ENCODE measurements at regions not wholly inside any gene's neighbourhood (a gene's known extent, or its start where the extent isn't known, plus 50 kb on each side); places are given as distances from the start of the nearest gene placed in this dataset.

DNA sequence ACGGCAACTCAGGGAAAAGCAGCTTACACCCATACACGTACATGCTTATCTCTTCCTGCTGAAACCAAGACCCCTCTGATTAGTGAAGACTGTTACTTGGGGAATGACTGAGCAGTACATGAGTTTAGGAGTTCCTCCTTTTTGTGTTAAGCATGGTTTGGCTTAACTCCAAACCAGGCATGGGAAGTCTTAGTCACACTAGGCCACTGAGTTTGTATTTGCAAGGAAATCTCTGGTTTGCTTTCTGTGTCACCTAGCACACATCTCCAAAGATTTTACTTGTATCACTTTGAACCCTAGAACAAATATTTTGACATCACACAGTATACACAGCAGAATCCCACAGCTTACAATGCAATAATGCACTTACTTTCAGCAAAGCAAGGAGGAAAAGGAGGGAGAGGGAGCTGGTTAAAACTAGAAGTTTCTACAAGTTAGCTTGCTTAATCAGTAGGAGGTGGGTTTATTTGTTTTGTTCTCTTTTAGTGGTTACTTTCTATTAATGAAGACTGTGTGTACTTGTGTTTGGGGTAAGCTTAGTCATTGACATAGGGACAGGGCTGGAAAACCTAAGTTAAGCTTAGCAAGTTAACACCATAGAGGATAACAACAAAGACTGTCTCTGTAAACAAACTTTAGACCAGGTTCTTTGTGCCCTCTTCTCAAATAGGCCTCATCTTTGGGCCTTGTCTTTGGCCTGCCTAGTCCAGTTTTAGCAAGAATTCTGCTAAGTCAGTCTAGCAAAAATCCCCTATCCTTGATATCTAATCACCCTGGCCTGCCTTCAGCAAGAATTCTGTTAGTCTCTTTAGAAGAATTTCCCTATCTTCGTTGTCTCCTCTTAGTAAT is 219.4 kb downstream of the MREG start (continued):
- TF ChIP-seq, protein P1, sequence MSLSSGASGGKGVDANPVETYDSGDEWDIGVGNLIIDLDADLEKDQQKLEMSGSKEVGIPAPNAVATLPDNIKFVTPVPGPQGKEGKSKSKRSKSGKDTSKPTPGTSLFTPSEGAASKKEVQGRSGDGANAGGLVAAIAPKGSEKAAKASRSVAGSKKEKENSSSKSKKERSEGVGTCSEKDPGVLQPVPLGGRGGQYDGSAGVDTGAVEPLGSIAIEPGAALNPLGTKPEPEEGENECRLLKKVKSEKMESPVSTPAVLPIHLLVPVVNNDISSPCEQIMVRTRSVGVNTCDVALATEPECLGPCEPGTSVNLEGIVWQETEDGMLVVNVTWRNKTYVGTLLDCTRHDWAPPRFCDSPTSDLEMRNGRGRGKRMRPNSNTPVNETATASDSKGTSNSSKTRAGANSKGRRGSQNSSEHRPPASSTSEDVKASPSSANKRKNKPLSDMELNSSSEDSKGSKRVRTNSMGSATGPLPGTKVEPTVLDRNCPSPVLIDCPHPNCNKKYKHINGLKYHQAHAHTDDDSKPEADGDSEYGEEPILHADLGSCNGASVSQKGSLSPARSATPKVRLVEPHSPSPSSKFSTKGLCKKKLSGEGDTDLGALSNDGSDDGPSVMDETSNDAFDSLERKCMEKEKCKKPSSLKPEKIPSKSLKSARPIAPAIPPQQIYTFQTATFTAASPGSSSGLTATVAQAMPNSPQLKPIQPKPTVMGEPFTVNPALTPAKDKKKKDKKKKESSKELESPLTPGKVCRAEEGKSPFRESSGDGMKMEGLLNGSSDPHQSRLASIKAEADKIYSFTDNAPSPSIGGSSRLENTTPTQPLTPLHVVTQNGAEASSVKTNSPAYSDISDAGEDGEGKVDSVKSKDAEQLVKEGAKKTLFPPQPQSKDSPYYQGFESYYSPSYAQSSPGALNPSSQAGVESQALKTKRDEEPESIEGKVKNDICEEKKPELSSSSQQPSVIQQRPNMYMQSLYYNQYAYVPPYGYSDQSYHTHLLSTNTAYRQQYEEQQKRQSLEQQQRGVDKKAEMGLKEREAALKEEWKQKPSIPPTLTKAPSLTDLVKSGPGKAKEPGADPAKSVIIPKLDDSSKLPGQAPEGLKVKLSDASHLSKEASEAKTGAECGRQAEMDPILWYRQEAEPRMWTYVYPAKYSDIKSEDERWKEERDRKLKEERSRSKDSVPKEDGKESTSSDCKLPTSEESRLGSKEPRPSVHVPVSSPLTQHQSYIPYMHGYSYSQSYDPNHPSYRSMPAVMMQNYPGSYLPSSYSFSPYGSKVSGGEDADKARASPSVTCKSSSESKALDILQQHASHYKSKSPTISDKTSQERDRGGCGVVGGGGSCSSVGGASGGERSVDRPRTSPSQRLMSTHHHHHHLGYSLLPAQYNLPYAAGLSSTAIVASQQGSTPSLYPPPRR (CRISPR knock-in tag; IDR thresholded peaks at IDR 0.05; ENCODE audit: borderline replicate concordance): no peak
- TF ChIP-seq SAFB2 (IDR thresholded peaks at IDR 0.05; ENCODE audit: borderline replicate concordance, low read depth, low read length, severe bottlenecking) (no peak), TFAM (CRISPR knock-in tag; conservative IDR thresholded peaks at IDR 0.05) (no peak), DDX20 (tag; IDR thresholded peaks at IDR 0.05; ENCODE audit: low read depth) (no peak), CCAR2 (IDR thresholded peaks at IDR 0.05; ENCODE audit: low read depth, low read length) (no peak), CBFA2T2 (conservative IDR thresholded peaks at IDR 0.05) (peak; percentile 49; the same call in 1 of the 2 replicates), CEBPG (CRISPR knock-in tag; IDR thresholded peaks at IDR 0.05) (no peak), CEBPG (tag; conservative IDR thresholded peaks at IDR 0.05 in 1 of 2, IDR thresholded peaks at IDR 0.05 in 1 of 2) (no peak), ZBTB8A (IDR thresholded peaks at IDR 0.05; ENCODE audit: partially characterized antibody) (no peak), ZNF184 (CRISPR knock-in tag; IDR thresholded peaks at IDR 0.05) (no peak), ARNT (IDR thresholded peaks at IDR 0.05) (peak in 1 of 2 experiments; percentile 70; a peak in 1 of 4 replicates), MEF2D (tag; conservative IDR thresholded peaks at IDR 0.05; ENCODE audit: low read depth) (0 out of 2 replicates have a peak, but pooled peaks have one; percentile 22), EWSR1 (IDR thresholded peaks at IDR 0.05; ENCODE audit: borderline replicate concordance, low read depth, partially characterized antibody) (no peak), SRF (CRISPR knock-in tag; IDR thresholded peaks at IDR 0.05) (no peak; a peak in 1 of 4 replicates), IFI16 (CRISPR knock-in tag; IDR thresholded peaks at IDR 0.05) (no peak)
- TF ChIP-seq, protein P2, sequence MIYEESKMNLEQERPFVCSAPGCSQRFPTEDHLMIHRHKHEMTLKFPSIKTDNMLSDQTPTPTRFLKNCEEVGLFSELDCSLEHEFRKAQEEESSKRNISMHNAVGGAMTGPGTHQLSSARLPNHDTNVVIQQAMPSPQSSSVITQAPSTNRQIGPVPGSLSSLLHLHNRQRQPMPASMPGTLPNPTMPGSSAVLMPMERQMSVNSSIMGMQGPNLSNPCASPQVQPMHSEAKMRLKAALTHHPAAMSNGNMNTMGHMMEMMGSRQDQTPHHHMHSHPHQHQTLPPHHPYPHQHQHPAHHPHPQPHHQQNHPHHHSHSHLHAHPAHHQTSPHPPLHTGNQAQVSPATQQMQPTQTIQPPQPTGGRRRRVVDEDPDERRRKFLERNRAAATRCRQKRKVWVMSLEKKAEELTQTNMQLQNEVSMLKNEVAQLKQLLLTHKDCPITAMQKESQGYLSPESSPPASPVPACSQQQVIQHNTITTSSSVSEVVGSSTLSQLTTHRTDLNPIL (CRISPR knock-in tag; IDR thresholded peaks at IDR 0.05): no peak
- TF ChIP-seq, protein P3, sequence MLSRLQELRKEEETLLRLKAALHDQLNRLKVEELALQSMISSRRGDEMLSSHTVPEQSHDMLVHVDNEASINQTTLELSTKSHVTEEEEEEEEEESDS (CRISPR knock-in tag; IDR thresholded peaks at IDR 0.05): no peak
- TF ChIP-seq, protein P4, sequence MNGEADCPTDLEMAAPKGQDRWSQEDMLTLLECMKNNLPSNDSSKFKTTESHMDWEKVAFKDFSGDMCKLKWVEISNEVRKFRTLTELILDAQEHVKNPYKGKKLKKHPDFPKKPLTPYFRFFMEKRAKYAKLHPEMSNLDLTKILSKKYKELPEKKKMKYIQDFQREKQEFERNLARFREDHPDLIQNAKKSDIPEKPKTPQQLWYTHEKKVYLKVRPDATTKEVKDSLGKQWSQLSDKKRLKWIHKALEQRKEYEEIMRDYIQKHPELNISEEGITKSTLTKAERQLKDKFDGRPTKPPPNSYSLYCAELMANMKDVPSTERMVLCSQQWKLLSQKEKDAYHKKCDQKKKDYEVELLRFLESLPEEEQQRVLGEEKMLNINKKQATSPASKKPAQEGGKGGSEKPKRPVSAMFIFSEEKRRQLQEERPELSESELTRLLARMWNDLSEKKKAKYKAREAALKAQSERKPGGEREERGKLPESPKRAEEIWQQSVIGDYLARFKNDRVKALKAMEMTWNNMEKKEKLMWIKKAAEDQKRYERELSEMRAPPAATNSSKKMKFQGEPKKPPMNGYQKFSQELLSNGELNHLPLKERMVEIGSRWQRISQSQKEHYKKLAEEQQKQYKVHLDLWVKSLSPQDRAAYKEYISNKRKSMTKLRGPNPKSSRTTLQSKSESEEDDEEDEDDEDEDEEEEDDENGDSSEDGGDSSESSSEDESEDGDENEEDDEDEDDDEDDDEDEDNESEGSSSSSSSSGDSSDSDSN (IDR thresholded peaks at IDR 0.05; ENCODE audit: borderline replicate concordance in 1 of 2, low read depth in 2 of 2, low read length in 2 of 2): no peak
